ENCODE measurements at regions not wholly inside any gene's neighbourhood (a gene's known extent, or its start where the extent isn't known, plus 50 kb on each side); places are given as distances from the start of the nearest gene placed in this dataset.

DNA sequence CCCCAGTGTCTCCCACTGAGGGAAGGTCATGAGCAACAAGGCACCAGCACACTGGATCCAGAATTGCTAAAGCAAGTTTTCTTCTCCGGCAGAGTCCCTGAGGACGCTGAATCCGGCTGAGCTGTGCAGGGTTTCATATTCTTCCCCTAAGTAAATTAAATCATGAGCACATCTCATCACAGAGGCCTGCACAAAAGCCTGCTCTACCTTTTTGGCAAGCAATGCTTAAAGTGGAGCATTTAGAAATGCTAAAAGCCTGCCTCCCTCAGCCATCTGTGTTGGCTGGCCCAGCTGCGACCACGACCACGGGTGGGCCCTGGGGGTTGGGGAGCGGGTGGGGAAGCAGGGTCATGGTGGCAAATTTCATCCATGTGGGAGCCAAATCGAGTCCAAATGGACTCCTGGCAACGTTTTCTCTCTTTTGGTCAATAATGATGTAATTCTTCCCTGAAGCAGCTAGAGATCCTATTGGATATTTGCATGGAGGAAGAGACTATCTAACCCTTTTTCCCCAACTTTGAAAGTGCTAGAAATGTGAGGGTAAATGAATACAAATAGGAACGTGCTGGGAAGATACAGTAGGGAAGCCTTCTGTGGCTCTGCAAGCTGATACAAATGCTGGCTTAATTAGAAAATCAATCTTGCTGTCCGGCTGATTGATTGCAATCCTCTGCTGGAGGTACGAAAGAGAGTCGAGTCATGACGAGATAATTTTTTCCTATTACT, 532.8 kb upstream of the TBL1XR1 start:
- Histone ChIP-seq H3K4me1 (no peaks in the 10 kb centered on the region), H3K36me3 (no peaks in the 10 kb centered on the region), H3K27ac (peak overlapping the region; percentile 37 to 64), H3K9me3 (no peaks in the 10 kb centered on the region), H3K4me3 (peak overlapping the region in 1 of 3 donors; percentile 17), H3K27me3 (no peaks in the 10 kb centered on the region)
- TF ChIP-seq, protein P1, sequence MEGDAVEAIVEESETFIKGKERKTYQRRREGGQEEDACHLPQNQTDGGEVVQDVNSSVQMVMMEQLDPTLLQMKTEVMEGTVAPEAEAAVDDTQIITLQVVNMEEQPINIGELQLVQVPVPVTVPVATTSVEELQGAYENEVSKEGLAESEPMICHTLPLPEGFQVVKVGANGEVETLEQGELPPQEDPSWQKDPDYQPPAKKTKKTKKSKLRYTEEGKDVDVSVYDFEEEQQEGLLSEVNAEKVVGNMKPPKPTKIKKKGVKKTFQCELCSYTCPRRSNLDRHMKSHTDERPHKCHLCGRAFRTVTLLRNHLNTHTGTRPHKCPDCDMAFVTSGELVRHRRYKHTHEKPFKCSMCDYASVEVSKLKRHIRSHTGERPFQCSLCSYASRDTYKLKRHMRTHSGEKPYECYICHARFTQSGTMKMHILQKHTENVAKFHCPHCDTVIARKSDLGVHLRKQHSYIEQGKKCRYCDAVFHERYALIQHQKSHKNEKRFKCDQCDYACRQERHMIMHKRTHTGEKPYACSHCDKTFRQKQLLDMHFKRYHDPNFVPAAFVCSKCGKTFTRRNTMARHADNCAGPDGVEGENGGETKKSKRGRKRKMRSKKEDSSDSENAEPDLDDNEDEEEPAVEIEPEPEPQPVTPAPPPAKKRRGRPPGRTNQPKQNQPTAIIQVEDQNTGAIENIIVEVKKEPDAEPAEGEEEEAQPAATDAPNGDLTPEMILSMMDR (IDR thresholded peaks at IDR 0.05), result no peak
- TF ChIP-seq POLR2A (IDR thresholded peaks at IDR 0.05), result no peak
- TF ChIP-seq POLR2AphosphoS5 (IDR thresholded peaks at IDR 0.05), result peak in 1 of 3 donors; percentile 20
- DNase-seq (ENCODE audit: low spot score in 2 of 2), result peak in 1 of 2 donors; percentile 20
- intact Hi-C loops (cut with DNase I; ENCODE audit: low total_unique reads), result no loop called here

DNA sequence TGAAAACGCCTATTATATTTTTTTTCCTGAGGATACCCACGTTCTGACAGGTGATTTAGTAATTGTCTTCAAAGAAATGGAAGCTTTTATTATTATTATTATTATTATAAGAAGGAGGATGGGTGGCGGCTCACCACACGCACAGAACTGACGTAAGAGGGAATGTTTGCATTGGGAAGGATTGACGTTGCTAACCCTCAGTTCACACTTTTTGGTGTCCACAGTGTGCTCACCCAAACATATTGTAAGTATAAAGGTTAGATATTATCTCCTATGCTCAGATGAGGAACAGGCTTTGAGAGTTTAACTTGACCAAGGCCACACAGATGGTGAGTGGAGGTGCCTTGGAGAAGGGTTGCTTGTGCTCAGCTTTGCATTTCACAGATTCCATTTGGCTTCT, 533.5 kb upstream of the TBL1XR1 start:
- Histone ChIP-seq H3K4me1 (no peaks in the 10 kb centered on the region), H3K9me3 (no peaks in the 10 kb centered on the region), H3K4me3 (no peak overlapping the region), H3K27me3 (no peaks in the 10 kb centered on the region), H3K36me3 (no peaks in the 10 kb centered on the region), H3K27ac (no peak overlapping the region)
- TF ChIP-seq, protein P1 (IDR thresholded peaks at IDR 0.05), result no peak
- TF ChIP-seq POLR2AphosphoS5 (IDR thresholded peaks at IDR 0.05), result no peak
- TF ChIP-seq POLR2A (IDR thresholded peaks at IDR 0.05), result no peak
- no peak for DNase-seq (ENCODE audit: low spot score in 2 of 2)
- intact Hi-C loops (cut with DNase I; ENCODE audit: low total_unique reads), result no loop called here

DNA sequence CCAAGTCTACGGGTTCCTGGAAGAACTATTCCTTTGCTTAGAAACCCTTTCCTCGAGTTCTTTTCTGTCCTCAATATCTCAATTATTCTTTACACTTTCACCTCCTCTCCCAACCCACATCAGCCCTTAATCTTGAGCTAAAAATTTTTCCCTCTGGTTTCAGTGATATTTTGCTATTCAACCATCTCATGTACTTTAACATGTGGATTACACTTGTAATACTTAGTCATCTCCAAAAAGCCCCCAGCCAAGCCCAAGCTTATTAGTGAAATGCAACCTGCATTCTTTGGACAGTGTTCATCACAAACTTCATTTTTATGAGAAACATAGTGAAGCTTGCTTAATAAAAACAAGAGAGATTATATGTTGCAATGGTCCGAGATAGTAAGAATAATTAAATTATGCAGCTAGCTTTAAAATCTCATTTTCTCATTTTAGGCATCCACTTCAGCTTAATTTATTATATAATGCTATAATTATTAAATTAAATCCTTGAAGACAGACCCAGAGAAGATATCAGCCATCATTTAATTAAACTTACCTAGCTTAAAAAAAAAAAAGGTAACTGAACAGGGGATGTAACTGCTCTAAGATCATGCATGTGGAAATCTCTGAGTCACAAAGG, 534.5 kb upstream of the TBL1XR1 start:
- H3K27ac ChIP-seq, result no peak overlapping the region
- TF ChIP-seq POLR2AphosphoS5 (IDR thresholded peaks at IDR 0.05) (no peak), POLR2A (IDR thresholded peaks at IDR 0.05) (no peak)
- TF ChIP-seq, protein P1 (IDR thresholded peaks at IDR 0.05), result no peak
- intact Hi-C loops (cut with DNase I; ENCODE audit: low total_unique reads), result no loop called here
- no peak for DNase-seq (ENCODE audit: low spot score in 2 of 2)
- H3K27me3 ChIP-seq, result no peaks in the 10 kb centered on the region
- H3K4me1 ChIP-seq, result no peaks in the 10 kb centered on the region
- H3K36me3 ChIP-seq, result no peaks in the 10 kb centered on the region
- no peak overlapping the region for H3K4me3 ChIP-seq
- H3K9me3 ChIP-seq, result no peaks in the 10 kb centered on the region

DNA sequence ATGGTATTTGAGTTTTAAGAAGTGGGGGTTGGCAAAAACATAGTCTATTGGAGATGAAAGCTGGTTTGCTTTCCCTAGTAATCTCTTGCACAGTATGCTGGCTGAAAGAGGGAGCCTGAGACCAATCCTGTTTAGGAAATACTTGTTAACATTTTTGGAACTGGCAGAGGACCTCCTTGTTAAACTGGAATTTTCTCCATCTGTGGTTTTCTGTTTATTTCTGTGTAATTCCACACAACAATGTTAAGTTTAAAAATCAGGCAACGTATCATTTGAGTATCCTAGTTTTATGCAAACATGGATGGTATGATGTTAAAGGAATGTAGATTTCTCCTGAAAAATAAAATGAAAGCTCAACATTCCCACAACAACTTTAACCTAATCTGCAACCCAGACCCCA, 536.0 kb upstream of the TBL1XR1 start:
- TF ChIP-seq POLR2AphosphoS5 (IDR thresholded peaks at IDR 0.05), result no peak
- TF ChIP-seq, protein P1 (IDR thresholded peaks at IDR 0.05), result no peak
- no peak for TF ChIP-seq POLR2A (IDR thresholded peaks at IDR 0.05)
- Histone ChIP-seq H3K9me3 (no peaks in the 10 kb centered on the region), H3K27me3 (no peaks in the 10 kb centered on the region), H3K36me3 (no peaks in the 10 kb centered on the region), H3K4me3 (no peak overlapping the region), H3K4me1 (no peaks in the 10 kb centered on the region), H3K27ac (no peak overlapping the region)
- no peak for DNase-seq (ENCODE audit: low spot score in 2 of 2)
- intact Hi-C loops (cut with DNase I; ENCODE audit: low total_unique reads), result no loop called here

DNA sequence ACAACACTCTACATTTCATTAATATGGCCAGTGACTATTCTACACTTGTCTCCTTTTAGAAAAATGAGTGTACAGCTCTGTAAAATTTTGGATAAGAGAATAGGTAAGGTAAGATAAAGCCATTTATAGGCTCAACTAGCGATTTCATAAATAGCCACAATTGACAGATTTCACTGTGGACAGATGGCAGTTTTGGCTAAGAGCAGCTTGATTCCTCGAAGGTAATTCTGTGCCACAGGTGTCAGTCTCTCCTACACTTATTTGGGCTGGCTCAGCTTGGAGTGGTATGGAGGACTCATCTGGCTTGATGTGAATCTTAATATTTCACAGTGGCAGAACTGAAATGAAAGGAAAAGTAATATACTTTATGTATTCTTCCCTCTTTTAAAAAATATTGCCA, 536.7 kb upstream of the TBL1XR1 start:
- TF ChIP-seq POLR2AphosphoS5 (IDR thresholded peaks at IDR 0.05) (no peak), POLR2A (IDR thresholded peaks at IDR 0.05) (no peak)
- TF ChIP-seq, protein P1 (IDR thresholded peaks at IDR 0.05), result no peak
- Histone ChIP-seq H3K27me3 (no peaks in the 10 kb centered on the region), H3K36me3 (no peaks in the 10 kb centered on the region), H3K9me3 (no peaks in the 10 kb centered on the region), H3K4me3 (no peak overlapping the region), H3K4me1 (no peaks in the 10 kb centered on the region), H3K27ac (no peak overlapping the region)
- DNase-seq (ENCODE audit: low spot score in 2 of 2), result no peak
- intact Hi-C loops (cut with DNase I; ENCODE audit: low total_unique reads), result no loop called here

All from breast epithelium (tissue), 4 donors.